HG03460 (cell line): ENCODE measurements at regions not wholly inside any gene's neighbourhood (a gene's known extent, or its start where the extent isn't known, plus 50 kb on each side); places are given as distances from the start of the nearest gene placed in this dataset.

Experiments
- ATAC-seq: cut with Tn5 transposase; IDR thresholded peaks from one replicate; pipeline ENCODE4 v1.9.1; 2021; ENCODE audit not compliant: unreplicated experiment

GRCh38 chr21:35940074-35940927 lies 120.0 kb downstream of the SETD4 start:
- no peak for ATAC-seq

GRCh38 chr21:35938446-35938845 lies 121.9 kb downstream of the SETD4 start:
- no peak for ATAC-seq

- no peak for ATAC-seq
These were observed 126.9 kb downstream of the SETD4 start for GRCh38 chr21:35933466-35933865.

GRCh38 chr21:35932232-35932911 lies 128.0 kb downstream of the SETD4 start:
- peak; percentile 83 for ATAC-seq

GRCh38 chr21:35929901-35930300 lies 130.4 kb downstream of the SETD4 start:
- ATAC-seq = no peak

DNA sequence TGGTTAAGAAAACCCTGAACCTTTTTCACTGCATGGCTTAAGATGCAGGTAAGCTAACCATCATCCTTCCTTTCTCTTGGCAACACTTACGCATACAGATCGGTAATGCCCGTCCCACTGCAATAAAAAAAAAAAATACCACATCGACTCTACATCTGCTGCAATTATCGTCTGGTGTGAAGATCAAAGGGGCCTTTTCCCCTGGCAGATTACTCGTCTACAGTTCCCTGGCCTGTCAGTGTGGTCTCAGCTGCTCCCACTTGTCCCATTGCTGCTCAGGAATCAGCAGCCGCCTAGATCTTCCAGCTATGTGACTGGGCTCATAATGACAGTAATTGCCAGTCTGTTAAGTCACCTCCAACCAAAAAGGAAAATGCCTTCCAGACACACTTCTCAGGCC lies 133.1 kb downstream of the SETD4 start:
- ATAC-seq = no peak

GRCh38 chr21:35926003-35926740 lies 134.2 kb downstream of the SETD4 start:
- ATAC-seq = no peak

GRCh38 chr21:35925497-35925896 lies 134.8 kb downstream of the SETD4 start:
- ATAC-seq = no peak

GRCh38 chr21:35924714-35925301 lies 135.5 kb downstream of the SETD4 start:
- ATAC-seq = no peak

- no peak for ATAC-seq
These were observed 136.4 kb downstream of the SETD4 start for GRCh38 chr21:35923971-35924370.

- no peak for ATAC-seq
These were observed 137.7 kb downstream of the SETD4 start for GRCh38 chr21:35922618-35923017.

- ATAC-seq = no peak
These were observed 138.9 kb downstream of the SETD4 start for GRCh38 chr21:35921471-35921870.

GRCh38 chr21:35920436-35920835 lies 139.9 kb downstream of the SETD4 start:
- ATAC-seq = no peak

GRCh38 chr21:35915030-35915429 lies 145.3 kb downstream of the SETD4 start:
- no peak for ATAC-seq

- ATAC-seq = no peak
These were observed 148.7 kb downstream of the SETD4 start for GRCh38 chr21:35911412-35912191.

- ATAC-seq = no peak
These were observed 150.7 kb downstream of the SETD4 start for GRCh38 chr21:35909456-35910223.

DNA sequence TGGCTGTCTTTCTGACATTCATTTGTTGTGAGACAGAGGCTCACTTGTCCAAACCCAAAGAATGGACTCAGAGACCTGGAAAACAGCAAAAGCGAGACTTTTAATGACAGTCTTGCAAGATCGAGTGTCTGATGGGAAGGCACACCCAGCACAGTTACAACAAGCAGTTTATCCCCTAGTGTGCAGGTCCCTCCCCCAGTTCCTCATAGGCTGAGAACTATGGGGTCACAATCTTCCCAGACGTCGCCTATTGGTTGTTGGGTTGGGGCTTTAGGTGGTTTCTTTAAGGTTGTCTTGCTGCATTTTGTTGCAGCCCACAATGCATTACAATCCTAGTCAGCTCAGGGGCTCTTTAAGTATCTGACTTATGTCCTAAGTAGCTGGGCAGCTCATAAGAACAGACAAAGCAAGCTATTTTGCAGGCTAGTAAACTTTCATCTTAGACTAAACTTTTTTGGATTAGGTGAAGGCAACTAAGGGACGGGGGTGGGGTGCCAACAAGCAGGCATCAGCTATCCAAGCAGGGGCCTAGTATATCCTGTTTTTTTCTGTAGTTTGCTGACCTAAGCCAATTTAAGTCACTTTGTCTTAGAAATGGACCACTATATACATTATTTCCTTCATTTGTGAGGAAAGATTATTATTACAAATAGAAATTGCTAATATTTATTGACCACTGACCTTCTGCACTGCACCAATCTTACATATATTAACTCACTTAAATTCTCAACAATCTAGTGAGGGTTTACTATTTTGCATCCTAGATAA lies 151.8 kb downstream of the SETD4 start:
- ATAC-seq = no peak

DNA sequence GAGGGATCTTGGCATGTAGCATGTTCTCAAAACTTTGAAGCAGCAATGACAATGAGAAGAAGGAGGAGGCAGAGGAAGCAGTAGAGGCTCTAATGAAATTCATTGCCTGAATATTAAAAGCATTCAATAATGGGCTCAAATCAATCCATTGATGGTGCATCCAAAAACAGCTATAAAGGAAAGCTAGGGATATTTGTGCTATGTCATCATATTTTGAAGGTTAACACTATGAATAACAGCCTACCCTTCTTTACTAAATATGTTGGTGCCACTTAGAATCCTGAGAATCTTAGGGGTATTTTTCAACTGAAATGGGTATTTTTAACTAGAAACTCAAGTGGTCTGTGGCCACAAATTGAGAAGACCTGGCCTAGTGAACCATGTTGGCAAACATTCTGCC lies 153.7 kb downstream of the SETD4 start:
- no peak for ATAC-seq

GRCh38 chr21:35905963-35906345 lies 154.4 kb downstream of the SETD4 start:
- ATAC-seq = no peak
